ENCODE measurements at regions not wholly inside any gene's neighbourhood (a gene's known extent, or its start where the extent isn't known, plus 50 kb on each side); places are given as distances from the start of the nearest gene placed in this dataset.
A peak's percentile ranks its signal among the peaks of the same experiment; 100 is the strongest.

DNA sequence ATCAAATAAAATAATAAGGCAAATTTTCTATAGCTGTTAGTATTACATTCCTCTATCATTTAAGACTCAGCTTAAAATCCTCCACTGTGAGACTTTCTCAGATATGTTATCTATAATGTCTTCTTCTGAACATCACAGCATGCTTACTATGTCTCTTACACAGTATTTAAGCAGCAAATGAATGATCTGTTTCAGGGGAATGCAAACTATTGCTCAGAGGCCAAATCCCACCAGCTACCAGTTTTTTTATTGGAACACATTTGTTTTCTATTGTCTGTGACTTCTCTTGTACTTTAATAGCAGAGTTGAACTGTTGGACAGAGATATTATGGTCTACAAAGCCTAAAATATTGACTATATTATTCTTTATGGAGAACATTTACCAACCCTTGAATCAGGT, 59.6 kb downstream of the C3orf38 start:
- no peak for DNase-seq

DNA sequence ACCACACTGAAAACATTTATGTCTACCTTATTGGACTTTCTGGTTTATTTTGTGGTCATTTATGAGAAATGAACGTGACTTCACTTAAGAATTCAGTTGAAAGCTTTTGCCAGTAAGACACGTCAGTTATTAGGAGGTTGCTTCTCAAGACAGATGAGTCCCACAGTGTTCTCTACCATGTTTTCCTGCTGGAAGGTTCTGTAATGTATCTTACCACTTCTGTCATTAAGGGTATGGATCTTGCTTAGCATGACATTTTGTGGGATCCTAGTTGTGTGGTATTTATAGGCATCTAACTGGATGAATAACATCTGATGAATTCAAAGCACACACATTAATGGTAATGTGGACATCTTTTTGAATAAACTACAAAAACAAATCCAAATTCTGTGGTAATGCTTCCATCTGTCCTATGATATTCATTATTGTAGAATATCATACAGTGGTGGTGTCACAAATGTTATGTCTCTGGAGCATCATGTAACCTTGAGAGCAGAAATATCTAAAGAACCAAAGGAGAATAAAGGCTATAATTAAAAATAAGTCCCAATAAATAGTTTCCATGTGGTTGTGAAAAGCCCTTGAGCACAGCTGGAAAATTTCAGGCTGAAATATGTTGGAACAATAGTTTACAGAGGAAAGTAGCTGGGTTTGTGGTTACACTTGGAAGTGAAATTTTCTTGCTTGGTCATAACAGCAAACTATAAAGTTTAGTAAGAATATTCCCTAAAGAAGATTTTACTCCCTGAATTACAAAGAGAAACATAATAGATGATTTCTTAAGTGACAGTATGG, 61.5 kb downstream of the C3orf38 start:
- no peak for DNase-seq

DNA sequence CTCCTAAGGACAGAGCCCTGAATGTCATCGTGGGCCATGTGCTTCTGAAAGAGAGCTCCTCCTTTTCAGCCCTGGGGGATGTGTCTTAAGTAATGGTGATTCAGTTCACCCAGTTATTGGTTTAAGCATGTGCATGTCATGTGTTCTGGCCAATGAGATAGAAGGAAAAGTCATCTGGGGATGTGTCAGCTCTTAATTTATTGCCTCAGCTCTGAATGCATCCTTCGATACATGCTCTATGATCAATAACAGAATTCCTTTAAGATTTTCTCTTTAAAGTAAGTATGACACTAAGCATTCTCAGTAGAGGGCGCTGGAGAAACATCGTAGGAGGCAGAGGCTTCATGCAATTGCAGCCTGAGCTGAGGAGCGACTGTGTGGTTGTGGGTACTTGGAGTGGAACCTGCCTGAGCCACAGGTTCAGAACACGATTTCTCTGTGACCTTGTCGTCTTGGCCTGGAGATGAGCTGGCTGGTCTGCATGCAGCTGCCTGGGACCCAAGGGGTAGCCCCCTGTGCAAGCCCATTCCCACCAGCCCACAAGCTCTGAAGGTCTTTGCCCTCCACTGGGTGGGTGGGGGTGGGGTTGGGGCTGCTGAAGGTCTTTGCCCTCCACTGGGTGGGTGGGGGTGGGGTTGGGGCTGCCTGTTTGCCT, 69.5 kb downstream of the C3orf38 start:
- DNase-seq: peak; percentile 69 to 89

DNA sequence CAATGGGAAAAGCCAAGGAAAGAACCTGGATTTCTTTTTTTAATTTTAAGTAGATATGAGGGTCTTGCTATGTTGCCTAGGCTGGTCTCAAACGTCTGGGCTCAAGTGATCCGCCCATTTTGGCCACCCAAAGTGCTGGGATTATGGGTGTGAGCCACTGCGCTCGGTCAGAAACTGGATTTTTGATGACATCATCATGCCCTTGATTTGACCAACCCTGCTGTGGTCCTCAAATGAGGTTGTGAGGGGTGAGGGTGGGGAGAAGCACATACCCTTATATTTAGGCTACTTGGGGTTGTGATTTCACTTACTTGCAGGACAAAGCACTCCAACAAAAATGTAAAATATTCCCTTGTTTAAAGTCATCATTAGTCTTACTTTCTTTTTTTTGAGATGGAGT, 70.4 kb downstream of the C3orf38 start:
- DNase-seq: no peak

DNA sequence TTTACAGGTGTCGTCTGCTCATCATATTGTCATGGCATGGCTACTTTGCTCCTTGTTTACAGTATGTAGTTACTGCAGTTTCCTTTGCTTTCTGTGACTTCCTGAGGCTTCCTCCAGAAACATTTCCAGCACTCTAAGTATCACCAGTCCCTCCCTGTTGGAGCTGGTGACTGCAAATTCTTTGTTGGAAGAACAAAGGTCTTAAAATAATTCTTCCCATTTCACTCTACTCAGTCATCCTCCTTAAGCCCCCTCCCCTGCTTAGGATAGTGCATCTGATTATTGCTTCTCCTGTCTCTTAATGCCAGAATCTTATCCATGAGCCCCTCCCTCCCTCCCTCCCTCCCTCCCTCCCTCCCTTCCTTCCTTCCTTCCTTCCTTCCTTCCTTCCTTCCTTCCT, 72.0 kb downstream of the C3orf38 start:
- DNase-seq: no peak

DNA sequence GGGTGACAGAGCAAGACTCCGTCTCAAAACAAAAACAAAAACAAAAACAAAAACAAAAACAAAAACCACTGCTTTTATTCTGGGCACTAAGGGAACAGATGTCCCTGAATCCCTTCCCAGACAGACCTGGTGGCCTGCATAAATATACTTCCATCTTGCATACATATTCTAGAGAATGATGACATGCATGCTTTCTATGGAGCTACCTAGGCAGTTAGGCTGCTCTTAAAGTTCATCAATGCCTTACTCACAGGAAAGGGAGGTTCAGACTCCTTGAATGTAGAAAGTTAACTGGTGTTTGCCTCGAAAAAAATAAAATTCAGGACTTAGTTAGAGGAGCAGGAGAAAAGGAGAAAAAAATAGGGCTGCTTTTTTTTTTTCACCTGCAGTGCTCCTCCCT, 72.6 kb downstream of the C3orf38 start:
- no peak for DNase-seq

DNA sequence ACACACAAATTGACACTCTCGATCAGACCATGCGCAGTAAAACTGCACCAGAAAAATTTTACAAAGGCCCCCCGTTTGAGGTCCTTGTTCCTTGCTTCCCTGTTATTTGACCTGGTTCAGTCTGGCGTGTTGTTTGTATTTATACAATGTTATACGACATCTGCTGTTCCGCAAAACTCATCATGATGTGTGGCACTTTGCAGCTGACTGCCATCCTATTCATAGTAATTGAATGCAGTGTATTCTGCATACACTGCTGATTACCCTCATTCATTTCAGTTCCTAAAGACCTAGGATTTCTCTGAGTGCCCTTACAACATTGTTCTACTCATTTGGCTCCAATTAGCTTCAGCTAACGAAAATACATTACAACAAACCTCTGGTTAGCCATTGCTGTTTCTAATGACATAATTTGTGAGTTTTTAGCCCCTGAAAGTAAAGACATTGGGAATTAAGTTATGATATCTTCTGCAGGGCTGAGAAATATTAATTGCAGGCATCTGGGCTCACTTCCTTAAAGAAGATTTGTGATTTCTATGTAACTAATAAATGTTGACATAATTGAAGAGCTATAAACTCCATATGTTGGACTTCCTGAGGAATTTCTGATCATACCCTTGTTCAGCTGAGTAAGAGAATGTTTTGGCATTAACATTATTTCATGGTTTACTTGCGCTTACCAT, 75.7 kb downstream of the C3orf38 start:
- DNase-seq: no peak

DNA sequence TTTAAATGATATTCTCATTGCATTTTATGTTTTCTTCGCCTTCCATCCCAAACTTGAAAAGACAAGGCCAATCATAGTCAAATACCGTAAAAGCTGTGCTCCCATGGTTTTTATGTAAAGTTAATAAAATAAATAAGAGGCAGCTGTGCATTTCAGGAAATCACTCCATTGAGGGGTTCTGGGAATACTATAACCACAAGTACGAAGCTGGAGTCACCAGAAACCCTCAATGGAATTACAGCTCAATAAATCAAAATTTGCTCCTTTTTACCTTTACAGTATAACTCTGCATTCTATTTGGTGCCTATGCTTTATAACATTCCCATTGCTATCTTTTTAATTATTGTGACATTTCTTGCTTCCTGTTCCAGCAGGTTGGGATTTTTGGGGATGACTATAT, 77.2 kb downstream of the C3orf38 start:
- no peak for DNase-seq

DNA sequence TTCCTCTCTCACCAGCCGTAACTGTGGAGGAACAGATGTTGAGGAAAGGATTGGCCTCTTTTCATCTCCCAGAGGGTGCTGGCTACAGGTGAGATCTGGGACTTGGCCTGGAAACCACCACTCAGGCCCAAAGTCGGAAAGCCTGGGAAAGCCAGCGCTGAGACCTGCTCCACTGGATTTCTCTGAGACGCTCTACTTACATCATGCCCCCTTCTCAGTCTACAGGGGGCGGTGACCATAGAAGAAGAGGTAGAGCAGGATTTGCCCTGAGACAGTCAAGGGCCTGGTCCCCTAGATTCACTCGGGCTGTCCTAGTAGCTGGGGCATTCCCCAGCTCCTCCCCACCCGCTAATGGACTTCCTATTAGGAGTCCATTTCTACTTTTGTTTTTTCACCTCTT, 80.9 kb downstream of the C3orf38 start:
- DNase-seq: no peak

DNA sequence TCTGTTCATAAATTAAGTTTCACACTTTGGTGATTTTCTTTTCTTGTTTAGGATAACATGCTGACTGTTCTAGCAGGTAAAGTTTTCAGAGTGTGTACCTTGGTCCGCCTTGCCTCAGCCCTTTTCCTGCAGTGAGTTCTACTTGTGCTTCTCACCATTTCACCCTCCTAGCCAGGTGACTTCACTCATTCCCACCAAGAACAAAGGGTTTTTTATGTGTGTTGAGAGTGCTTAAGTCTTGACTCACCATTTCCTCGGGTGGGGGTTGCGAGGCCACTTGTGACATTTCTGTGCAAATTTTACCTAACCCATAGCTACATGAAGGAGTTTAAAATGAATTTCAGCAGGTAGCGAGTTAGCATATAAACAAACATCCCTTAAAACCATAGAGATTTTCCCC, 81.4 kb downstream of the C3orf38 start:
- no peak for DNase-seq

DNA sequence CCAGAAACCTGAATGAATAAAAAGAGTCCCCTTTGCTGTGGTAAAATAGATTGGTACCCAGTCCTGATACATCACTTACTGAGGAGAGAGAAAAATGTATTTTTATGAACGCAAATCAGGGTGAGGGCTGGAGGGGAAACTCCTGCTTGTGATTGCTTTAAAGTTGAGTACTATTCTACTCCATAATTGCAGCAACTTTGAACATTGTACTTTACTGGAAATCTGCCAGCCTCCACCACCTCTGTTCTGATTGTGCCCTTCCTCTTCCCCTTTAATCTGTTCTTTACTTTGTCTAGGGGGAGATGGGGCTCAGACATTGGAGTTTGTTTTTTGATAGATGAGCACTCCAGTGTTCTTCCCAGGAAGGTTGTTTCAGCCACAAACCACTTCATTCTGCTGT, 81.9 kb downstream of the C3orf38 start:
- DNase-seq: no peak

DNA sequence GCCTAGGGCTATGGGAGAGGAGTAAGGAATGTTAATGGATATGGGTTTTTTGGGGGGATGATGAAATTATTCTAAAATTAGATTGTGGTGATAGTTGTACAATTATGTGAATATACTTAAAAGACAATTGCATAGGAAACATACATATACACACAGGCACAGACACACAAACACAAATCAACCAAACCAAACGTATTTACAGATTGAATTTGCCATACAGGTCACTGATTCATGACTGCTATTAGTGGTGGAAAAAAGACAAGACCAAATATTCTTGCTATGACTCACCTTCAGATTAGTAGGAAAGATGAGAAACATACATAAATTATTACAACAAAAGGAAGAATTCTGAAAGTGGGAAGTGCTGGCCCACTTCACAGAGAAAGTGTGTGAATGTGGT, 85.3 kb downstream of the C3orf38 start:
- no peak for DNase-seq

DNA sequence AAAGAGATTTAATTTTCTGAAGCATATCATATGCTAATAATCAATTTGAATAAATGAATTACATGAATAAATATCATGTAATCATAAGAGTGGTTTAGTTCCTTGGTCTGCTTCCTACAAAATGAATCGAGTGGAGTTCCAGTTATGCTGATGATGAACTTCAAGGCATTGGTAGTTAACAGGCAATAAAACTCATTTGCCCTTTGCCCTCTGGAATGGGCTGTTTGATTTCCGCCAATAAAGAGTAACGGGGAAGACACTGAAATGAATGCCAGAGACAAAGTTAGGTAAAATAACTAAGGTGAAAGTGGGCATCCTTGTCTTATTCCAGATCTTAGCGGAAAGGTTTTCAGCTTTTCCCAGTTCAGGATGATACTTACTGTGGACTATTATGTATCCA, 90.1 kb downstream of the C3orf38 start:
- no peak for DNase-seq

DNA sequence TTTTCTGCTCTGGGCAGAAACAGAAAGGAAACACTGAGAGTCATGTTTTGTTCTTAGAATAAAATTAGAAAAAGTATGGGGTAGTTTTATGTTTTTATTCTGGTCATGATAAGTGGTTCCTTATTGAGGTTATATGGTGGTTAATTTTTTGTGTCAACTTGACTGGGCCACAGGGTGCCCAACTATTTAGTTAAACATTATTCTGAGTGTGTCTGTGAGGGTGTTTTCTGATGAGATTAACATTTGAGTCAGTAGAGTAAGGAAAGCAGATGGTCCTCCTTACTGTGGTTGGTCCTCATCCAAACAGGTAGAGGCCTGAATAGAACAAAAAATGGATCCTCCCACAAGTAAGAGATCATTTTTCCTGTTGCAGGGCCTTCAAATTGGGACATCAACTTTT, 98.9 kb downstream of the C3orf38 start:
- DNase-seq: no peak

DNA sequence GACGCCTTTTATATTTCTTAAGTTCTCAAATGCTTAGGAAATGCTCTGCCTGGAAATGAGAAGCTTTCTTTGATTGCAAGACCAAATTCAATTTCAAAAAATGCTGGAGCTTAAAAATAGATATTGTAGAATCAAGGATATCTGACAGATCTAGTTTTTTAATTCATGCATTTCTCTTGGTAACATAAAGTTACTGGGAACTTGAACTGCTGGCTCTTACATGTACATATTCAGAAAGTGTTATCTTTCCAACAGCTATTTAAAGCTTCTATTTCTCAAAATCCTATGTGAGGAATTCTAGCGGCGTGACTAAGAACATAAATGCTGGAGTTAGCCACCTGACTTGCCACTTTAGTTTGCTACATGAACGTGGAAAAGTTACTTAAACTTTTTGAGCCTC, 109.3 kb downstream of the C3orf38 start:
- no peak for DNase-seq

DNA sequence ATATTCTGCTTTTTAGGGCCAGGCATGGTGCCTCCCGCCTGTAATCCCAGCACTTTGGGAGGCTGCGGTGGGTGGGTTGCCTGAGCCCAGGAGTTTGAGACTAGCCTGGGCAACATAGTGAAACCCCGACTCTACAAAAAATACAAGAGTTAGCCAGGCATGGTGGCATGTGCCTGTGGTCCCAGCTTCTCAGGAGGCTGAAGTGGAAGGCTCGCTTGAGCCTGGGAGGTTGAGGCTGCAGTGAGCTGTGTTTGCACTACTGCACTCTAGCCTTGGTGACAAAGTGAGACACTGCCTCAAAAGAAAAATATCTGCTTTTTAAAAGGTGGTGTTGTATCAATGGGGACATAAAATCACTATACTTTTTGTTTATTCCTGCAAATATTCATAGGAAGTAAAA, 112.8 kb downstream of the C3orf38 start:
- peak in 1 of 2 experiments; percentile 2 for DNase-seq

DNA sequence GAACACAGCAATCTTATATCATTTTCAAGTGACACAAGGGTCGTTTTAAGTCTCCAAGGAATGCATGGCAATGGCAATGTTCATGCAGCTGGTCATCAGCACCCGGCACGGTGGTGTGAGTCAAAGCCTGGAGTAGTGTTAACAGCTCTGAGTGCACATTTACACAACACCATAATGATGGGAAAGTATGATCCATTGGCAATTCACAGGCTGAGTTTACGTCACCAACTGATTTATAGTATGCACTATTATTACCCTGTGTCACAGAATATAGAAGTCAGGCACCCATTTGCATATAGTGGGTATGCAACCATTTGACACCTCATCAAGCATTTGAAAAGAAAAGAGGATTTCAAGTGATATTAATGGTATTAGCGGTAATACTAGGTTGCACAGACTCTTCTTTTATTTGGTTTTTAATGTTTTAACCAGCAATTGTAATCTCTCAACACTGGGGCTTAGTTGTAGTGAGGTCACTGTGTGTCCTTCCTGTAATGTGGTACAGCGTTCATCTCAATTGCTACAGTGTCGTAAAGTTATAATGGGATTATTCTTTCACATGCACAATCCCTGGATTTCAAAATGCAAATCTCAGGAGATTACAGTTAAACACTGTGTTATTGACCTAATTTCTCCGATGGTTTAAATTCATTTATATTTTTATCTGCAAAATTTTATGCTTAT, 113.8 kb downstream of the C3orf38 start:
- DNase-seq: peak; percentile 91 to 95

DNA sequence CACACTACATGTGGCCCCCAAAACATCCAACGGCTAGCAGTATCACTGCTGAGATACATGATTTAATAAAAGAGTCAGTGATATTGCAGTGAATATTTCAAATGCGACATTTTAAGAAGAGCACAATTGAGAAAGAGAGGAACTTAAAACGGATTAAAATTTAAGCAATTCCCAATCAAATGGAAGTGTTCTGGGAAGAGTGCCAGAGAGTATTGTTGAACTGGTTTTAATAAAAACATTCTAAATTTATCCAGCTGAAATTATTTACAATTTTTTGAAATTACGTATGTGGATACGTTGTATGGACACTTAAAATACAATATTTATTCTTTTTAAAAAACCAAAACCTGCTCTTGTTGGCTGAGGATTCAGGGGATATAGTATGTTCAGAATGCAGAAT, 117.7 kb downstream of the C3orf38 start:
- DNase-seq: no peak

DNA sequence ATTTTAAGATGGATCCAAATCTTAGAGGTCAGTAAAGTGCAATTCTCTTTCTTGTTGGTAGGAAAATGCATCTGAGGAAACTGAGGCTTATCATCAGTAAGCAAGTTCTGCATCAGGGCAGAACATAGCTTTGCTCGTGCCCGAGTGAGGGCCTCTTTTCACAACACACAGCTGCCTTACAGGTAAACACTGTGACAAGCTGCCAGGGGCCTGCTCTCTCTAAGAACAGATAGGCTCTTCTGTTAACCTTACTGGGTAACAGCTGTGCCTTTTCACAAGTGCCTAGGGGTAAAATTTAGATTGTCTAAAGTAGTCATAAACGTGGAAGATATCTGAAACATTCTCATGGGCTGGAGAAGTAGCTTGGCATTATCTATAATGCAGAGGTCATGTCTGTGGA, 118.1 kb downstream of the C3orf38 start:
- DNase-seq: peak in 1 of 2 experiments; percentile 62

DNA sequence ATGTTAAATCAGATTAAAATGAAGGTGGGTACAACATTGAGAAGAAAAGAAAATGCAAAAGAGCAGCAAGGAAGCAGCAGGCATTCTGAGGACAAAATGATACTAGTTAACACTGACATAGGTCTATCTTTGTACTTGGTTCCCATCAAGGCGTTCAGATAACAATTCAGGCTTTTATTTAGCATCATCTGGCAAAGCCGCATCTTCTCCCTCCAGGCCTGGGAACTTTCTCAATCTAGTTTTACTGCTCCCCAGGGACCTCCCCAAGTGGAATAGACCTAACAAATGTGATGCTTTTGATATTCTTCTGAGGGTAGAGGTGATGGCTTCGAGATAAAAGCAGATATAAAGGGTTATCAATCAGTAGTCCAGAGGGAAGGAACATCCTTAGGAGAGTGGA, 130.6 kb downstream of the C3orf38 start:
- no peak for DNase-seq

DNA sequence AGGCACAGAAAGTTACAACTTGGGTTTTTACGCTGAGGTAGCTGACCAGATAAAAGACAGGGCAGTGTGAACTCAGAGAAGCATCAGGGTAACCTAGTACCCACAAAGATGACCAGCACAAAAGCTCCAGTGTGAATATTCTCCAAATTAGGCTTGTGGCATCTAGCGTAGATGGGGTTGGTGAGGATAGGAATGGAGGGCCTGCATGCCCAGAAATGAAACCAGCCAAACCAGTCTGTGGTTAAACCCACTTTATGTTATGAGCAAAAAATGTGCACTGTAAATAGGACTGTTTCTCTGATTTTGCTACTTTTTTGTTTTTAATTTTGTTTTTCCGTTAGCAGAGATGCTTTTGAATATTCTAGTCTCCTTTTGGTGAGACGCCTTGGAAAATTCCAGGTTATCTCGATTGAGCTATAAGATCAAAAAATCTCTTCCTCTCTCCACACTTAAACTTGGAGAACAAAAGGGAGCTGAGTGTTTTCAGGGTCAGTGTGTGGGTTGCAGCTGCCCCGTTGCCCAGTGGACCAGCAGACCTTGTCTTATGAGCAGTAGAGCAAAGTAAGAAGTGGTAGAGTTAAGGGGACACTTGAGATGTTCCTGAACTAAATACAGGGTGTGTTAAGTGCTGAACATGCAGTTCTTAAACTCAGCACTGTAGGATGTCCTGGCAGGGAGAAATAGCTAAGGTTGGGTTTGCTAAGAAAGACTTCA, 132.9 kb downstream of the C3orf38 start:
- no peak for DNase-seq

DNA sequence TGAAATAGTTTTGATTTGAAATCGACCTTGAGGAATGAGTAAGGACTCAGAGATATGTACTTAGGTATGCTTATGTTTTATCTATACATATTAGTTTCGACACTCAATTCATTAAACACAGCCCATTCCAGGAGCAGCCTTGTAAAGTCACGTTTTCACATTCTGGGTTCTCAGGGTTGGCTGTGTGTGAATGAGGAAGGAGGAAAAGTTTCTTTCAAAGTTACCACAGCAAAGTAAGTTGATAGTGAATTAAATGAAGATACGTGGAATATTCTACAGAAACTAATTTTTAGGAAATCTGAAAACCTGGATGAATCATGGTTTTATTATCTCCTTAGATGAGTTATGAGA, 133.5 kb downstream of the C3orf38 start:
- no peak for DNase-seq

DNA sequence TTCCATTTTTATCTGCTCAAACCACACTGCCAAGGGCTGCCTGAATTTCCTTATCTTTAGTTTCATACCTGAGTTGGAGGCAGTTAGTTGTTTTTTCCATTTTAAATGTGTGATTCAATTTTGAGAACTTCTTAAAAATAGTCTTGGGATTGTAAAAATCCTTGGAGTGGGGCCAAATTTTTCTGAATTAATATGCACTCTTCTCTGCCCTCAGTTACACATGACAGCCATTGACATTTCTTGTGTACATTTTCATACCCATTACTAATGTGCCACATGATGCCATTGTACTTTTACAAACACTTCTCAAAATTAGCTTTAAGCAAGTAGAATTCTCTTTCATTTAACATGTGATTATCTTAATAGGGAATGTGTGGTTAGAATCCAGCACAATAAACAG, 141.7 kb downstream of the C3orf38 start:
- DNase-seq: no peak
